Endothelial cell of umbilical vein (primary cell): ENCODE measurements at regions not wholly inside any gene's neighbourhood (a gene's known extent, or its start where the extent isn't known, plus 50 kb on each side); places are given as distances from the start of the nearest gene placed in this dataset.

Source experiments
- BruUV-seq: library from RNA; stranded (reverse); fragments of 400-500 nt; replicated peaks from 2 replicates; lab custom pipeline; 2021; lab: Mats Ljungman, UMichigan
- CTCF ChIA-PET: fragments of 300-600, 350-600 bp; sonication (Branson Sonifier 250); formaldehyde crosslinking; loops from one replicate; lab custom pipeline; 2021; ENCODE audit warnings: antibody characterized with exemption, inconsistent platforms; lab: Charles Lee
- POLR2A ChIA-PET: fragments of 300-600, 350-600 bp; sonication (Branson Sonifier 250); formaldehyde crosslinking; loops from one replicate; lab custom pipeline; 2021; ENCODE audit warnings: antibody characterized with exemption, inconsistent platforms; lab: Charles Lee
- DNase-seq: peaks from one replicate; pipeline ENCODE4 v3.0.0-alpha.2; 2011; ENCODE audit warnings: low read depth, low spot score
- FAIRE-seq: peaks from 2 replicates; lab custom pipeline; 2011; peaks lifted over from hg19 to GRCh38; lab: Jason Lieb, UNC
- H2AFZ ChIP-seq: 2 replicates; pipeline ENCODE4 v1.6.0; 2012; ENCODE audit warnings: low read depth, low read length, control low read depth, inconsistent platforms
- H3K27ac ChIP-seq: 2 replicates; pipeline ENCODE4 v1.5.1; 2011; ENCODE audit warnings: low read depth, mild to moderate bottlenecking, control low read depth, low read length, moderate library complexity; ENCODE audit not compliant: insufficient read depth
- H3K27me3 ChIP-seq, 2 experiments: 2 replicates each; pipeline versions ENCODE4 v1.6.0 to v1.6.1; 2011; ENCODE audit warnings: low read length in 2 of 2, mixed read lengths in 1 of 2; ENCODE audit not compliant: control insufficient read depth in 2 of 2, insufficient read depth in 2 of 2
- H3K36me3 ChIP-seq, 2 experiments: 2 replicates in 1 of 2; 3 replicates in 1 of 2; pipeline ENCODE4 v1.5.1; 2011; ENCODE audit warnings: low read length in 2 of 2, mild to moderate bottlenecking in 1 of 2, moderate library complexity in 1 of 2; ENCODE audit not compliant: control insufficient read depth in 2 of 2, insufficient read depth in 2 of 2; ENCODE audit errors: extremely low read depth in 1 of 2
- H3K4me1 ChIP-seq: 3 replicates; pipeline ENCODE4 v1.5.1; 2011; ENCODE audit warnings: mild to moderate bottlenecking, low read length; ENCODE audit not compliant: control insufficient read depth, insufficient read depth; ENCODE audit errors: extremely low read depth
- H3K4me2 ChIP-seq: 2 replicates; pipeline ENCODE4 v1.6.1; 2011; ENCODE audit warnings: low read length, control low read depth, mixed read lengths; ENCODE audit not compliant: insufficient read depth
- H3K4me3 ChIP-seq, 3 experiments: fragments of 200-600 bp in 1 of 3; sonication (generic), shearing (Covaris generic) in 1 of 3; replicated peaks in 1 of 3; 2 replicates each; pipeline ENCODE4 v1.5.1; 2011 to 2016; ENCODE audit warnings: control low read depth in 3 of 3, low read length in 3 of 3, mild to moderate bottlenecking in 2 of 3, inconsistent platforms in 1 of 3, low read depth in 1 of 3, moderate library complexity in 1 of 3; ENCODE audit not compliant: insufficient read depth in 1 of 3
- H3K79me2 ChIP-seq: 2 replicates; pipeline ENCODE4 v1.6.0; 2012; ENCODE audit warnings: low read length, inconsistent platforms; ENCODE audit not compliant: control insufficient read depth, insufficient read depth
- H3K9ac ChIP-seq: replicated peaks from 2 replicates; pipeline ENCODE3; 2011; ENCODE audit warnings: low read length, control low read depth; ENCODE audit not compliant: insufficient read depth; ENCODE audit errors: extremely low read depth
- H3K9me1 ChIP-seq: replicated peaks from 3 replicates; pipeline ENCODE4 v1.6.0; 2011; ENCODE audit warnings: mild to moderate bottlenecking, low read length; ENCODE audit not compliant: control insufficient read depth, insufficient read depth; ENCODE audit errors: extremely low read depth
- H3K9me3 ChIP-seq: replicated peaks from 2 replicates; pipeline ENCODE4 v1.5.1; 2012; ENCODE audit warnings: low read length, inconsistent platforms; ENCODE audit not compliant: control insufficient read depth, insufficient read depth
- H4K20me1 ChIP-seq: replicated peaks from 2 replicates; pipeline ENCODE3; 2011; ENCODE audit warnings: mild to moderate bottlenecking, low read length; ENCODE audit not compliant: control insufficient read depth, insufficient read depth; ENCODE audit errors: extremely low read depth
- EZH2 ChIP-seq: IDR thresholded peaks from 2 replicates; pipeline ENCODE4 v1.6.1; 2012; ENCODE audit warnings: borderline replicate concordance, low read depth, mild to moderate bottlenecking, moderate library complexity, low read length, inconsistent platforms; ENCODE audit not compliant: severe bottlenecking
- FOS ChIP-seq: IDR thresholded peaks from 2 replicates; pipeline ENCODE4 v1.6.1; 2011; ENCODE audit warnings: mild to moderate bottlenecking, low read length, moderate library complexity, borderline replicate concordance; ENCODE audit not compliant: insufficient read depth
- GATA2 ChIP-seq: IDR thresholded peaks from 2 replicates; pipeline ENCODE4 v1.7.0; 2011; ENCODE audit warnings: low read depth, mild to moderate bottlenecking, moderate library complexity, mixed read lengths, low read length; ENCODE audit not compliant: insufficient read length, insufficient read depth
- JUN ChIP-seq: IDR thresholded peaks from 2 replicates; pipeline ENCODE4 v1.6.1; 2011; ENCODE audit warnings: borderline replicate concordance, low read depth; ENCODE audit not compliant: insufficient read length, insufficient read depth
- MYC ChIP-seq: IDR thresholded peaks from one replicate; pipeline ENCODE4 v1.6.1; 2011; ENCODE audit warnings: mild to moderate bottlenecking, low read depth, low read length
- POLR2A ChIP-seq: IDR thresholded peaks from 2 replicates; pipeline ENCODE4 v1.6.1; 2012; ENCODE audit warnings: low read depth, mild to moderate bottlenecking, control low read depth, low read length
- POLR2AphosphoS5 ChIP-seq: IDR thresholded peaks from 2 replicates; pipeline ENCODE4 v1.6.1; 2012; ENCODE audit warnings: low read depth, mild to moderate bottlenecking, control low read depth, low read length, moderate library complexity; ENCODE audit not compliant: insufficient read depth
- dilution Hi-C: fragments of 300-500 bp; cut with MboI; formaldehyde crosslinking; loops from one replicate; pipeline ENCODE4 v1.15.0; 2019; ENCODE audit warnings: low sequenced_read_pairs; ENCODE audit not compliant: extremely low pct_ligation_motif_present
- intact Hi-C: fragments of 100-400 bp; cut with micrococcal nuclease; formaldehyde crosslinking; loops from one replicate; pipeline ENCODE4 v1.10.0; 2022
- TF ChIP-seq, protein P1 (sequence below): IDR thresholded peaks from 2 replicates; pipeline ENCODE4 v1.6.1; 2011; ENCODE audit not compliant: insufficient read depth, insufficient read length
- TF ChIP-seq, protein P2 (sequence below), 2 donors: IDR thresholded peaks; 1 replicate in 1 of 2; 2 replicates in 1 of 2; pipeline ENCODE4 v1.5.1; 2011; ENCODE audit warnings: low read length in 2 of 2, mild to moderate bottlenecking in 2 of 2, moderate library complexity in 2 of 2, control low read depth in 1 of 2, inconsistent platforms in 1 of 2, low read depth in 1 of 2; ENCODE audit not compliant: insufficient read depth in 1 of 2; ENCODE audit errors: extremely low read depth in 1 of 2

DNA sequence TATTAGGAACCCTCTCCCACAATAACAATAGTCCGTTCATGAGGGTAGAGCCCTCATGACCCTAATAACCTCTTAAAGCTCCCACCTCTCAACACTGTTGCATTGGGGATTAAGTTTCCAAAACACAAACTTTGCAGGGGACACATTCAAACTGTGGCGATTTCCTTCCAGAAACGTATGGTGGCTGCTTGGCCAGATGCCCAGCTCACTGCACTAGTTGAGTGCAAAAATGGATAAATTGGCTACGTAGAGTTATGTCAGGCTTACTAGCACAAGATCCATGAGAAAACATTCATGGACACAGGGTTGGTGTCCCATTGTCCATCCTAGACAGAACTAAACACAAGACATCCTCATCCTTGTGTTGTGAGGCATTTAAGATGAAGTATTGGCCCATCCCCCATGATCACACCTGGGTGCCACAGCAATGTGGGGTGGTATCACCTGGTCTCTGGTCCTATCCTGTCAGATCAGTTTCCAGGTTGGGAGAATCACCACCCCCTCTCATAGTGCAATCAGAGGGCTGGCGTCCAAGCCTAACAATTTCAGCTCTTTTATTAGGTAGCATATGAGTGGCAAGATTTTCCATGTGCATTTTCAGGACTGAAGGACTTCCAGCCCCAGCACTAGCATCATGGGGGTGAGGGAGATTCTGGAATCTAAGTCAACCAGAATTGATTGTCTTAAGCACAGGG, 63.4 kb upstream of the ELOVL5 start:
- Histone ChIP-seq H3K9ac (no peak overlapping the region), H3K9me3 (no peaks in the 10 kb centered on the region), H4K20me1 (no peaks in the 10 kb centered on the region), H3K4me2 (no peak overlapping the region), H3K4me3 (no peak overlapping the region), H3K27ac (no peak overlapping the region), H3K4me1 (no peaks in the 10 kb centered on the region), H2AFZ (no peak overlapping the region), H3K9me1 (no peaks in the 10 kb centered on the region), H3K79me2 (no peaks in the 10 kb centered on the region), H3K27me3 (peaks cover 7 to 11% of the 10 kb centered on the region in 2 experiments), H3K36me3 (no peaks in the 10 kb centered on the region)
- ChIA-PET CTCF (interaction anchor here (2.0 to 6.9 kb wide), 3 partner anchors 15 to 244 kb away, joined by 6 to 83 read pairs (median 7); no protein-coding TSS in a partner anchor), POLR2A (no interaction called here)
- DNase-seq (no peak), FAIRE-seq (no peak)
- TF ChIP-seq, protein P1, sequence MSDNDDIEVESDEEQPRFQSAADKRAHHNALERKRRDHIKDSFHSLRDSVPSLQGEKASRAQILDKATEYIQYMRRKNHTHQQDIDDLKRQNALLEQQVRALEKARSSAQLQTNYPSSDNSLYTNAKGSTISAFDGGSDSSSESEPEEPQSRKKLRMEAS = no peak
- TF ChIP-seq, protein P2, sequence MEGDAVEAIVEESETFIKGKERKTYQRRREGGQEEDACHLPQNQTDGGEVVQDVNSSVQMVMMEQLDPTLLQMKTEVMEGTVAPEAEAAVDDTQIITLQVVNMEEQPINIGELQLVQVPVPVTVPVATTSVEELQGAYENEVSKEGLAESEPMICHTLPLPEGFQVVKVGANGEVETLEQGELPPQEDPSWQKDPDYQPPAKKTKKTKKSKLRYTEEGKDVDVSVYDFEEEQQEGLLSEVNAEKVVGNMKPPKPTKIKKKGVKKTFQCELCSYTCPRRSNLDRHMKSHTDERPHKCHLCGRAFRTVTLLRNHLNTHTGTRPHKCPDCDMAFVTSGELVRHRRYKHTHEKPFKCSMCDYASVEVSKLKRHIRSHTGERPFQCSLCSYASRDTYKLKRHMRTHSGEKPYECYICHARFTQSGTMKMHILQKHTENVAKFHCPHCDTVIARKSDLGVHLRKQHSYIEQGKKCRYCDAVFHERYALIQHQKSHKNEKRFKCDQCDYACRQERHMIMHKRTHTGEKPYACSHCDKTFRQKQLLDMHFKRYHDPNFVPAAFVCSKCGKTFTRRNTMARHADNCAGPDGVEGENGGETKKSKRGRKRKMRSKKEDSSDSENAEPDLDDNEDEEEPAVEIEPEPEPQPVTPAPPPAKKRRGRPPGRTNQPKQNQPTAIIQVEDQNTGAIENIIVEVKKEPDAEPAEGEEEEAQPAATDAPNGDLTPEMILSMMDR (IDR thresholded peaks at IDR 0.05; ENCODE audit: extremely low read depth in 1 of 2, insufficient read depth in 1 of 2, low read depth in 1 of 2, low read length in 2 of 2) = no peak
- TF ChIP-seq EZH2 = no peak
- no peak for TF ChIP-seq POLR2AphosphoS5
- no peak for TF ChIP-seq POLR2A
- no peak for TF ChIP-seq GATA2
- TF ChIP-seq FOS = no peak
- TF ChIP-seq MYC = no peak
- TF ChIP-seq JUN = no peak
- dilution Hi-C loops (no loop called here), intact Hi-C loops (loop anchor here (5.0 kb wide), 2 partner anchors 120 to 140 kb away; no protein-coding TSS in a partner anchor)
- BruUV-seq = no TSS peak
